ENCODE measurements at regions not wholly inside any gene's neighbourhood (a gene's known extent, or its start where the extent isn't known, plus 50 kb on each side); places are given as distances from the start of the nearest gene placed in this dataset.

DNA sequence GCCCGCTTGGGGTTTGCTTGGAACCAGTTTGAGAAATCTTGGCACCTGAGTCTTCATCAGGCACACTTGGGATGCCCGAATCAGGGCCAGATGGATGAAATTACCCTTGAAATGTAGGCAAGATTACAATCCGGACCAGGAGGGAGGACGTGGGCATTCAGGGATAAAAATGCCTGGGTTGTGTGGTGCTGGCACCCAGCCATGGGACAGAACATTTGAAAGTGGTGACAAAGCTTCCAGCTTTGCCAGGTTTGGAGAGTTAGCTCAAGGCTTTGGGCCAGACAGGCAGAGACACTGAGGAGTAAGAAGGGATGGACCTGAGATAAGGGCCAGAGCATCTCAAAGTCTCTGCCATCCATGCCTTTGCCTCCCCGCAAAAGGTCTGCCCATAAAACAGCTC lies 182.2 kb downstream of the TTC32 start:
- DNase-seq = no peak

DNA sequence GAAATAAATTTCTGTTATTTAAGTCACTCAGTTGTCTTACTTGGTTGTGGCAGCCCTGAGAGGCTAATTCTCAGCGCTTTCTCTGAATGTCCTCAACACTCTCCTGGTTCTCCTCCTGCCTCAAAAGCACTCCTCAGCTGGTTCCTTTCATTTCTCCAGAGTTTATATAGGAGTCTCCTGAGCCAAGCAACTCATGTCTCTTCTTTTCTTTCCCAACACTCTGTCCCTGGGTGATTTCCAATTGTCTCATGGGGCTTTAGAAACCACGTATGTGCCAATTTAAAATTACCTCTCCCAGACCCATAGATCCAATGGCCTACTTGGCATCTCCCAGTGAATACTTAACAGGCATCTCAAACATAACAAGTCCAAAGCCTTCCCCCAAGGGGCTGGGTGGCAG lies 184.3 kb downstream of the TTC32 start:
- no peak for DNase-seq

DNA sequence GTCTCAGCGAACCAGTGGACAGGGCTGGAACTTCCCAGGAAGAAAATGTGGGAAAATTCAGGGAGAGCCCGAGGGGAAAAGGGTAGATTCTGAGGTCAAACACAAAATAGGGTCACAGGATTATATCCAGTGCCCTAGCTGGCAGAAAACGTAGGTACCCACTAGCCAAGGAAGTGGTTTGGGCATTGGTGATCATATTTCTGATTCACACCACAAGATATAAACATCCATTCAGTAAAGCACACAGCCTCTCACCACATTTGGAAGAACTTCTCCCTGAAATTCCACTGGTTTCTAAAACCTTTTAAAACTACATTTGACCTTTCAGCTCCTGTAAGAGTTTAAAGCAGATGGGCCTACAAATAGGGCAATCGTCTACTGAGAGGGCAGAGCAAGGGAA lies 186.9 kb downstream of the TTC32 start:
- DNase-seq = no peak

GRCh38 chr2:19712850-19713249 lies 188.9 kb downstream of the TTC32 start:
- DNase-seq = no peak

- DNase-seq = no peak
Observed at GRCh38 chr2:19711470-19712372, 190.1 kb downstream of the TTC32 start.

GRCh38 chr2:19710230-19710629 lies 191.6 kb downstream of the TTC32 start:
- no peak for DNase-seq

GRCh38 chr2:19709553-19709952 lies 192.2 kb downstream of the TTC32 start:
- DNase-seq = no peak

DNA sequence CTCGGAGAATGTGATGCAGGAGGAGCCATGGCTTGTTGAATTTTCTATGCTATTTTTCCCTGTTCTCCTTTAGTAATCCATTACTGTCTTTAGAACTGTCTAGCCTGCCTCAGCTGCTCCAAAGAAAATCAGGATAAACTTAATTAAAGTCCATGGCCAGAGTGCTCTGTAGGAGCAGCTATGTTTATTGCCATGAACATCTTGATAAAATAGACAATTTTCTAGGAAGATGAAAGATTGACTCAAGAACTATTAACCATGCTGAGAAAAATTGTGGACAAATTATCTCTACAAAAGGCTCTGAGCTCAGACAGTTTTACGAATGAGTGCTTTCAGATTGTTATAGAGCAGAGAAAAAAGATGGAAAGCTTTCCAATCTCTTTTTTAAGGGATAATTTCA lies 193.0 kb downstream of the TTC32 start:
- no peak for DNase-seq

DNA sequence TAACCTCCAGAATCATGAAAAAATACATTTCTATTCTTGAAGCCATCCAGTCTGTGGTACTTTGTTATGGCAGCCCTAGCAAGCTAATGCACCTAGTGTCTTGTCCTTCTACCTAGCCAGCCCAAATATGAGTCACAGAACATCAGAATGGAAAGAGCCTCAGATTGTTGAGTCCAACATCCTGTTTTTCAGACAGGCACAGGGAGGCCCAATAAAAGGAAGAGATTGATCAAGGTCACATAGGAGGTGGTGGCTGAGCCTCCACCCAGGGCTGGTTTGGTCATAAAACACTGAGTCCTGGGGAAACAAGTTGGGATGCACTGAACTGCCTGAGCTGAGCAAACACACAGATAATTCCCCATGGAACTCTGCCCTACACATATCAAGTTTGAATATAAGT lies 195.5 kb downstream of the TTC32 start:
- no peak for DNase-seq

- no peak for DNase-seq
Observed at GRCh38 chr2:19702267-19702666, 199.5 kb downstream of the TTC32 start.

DNA sequence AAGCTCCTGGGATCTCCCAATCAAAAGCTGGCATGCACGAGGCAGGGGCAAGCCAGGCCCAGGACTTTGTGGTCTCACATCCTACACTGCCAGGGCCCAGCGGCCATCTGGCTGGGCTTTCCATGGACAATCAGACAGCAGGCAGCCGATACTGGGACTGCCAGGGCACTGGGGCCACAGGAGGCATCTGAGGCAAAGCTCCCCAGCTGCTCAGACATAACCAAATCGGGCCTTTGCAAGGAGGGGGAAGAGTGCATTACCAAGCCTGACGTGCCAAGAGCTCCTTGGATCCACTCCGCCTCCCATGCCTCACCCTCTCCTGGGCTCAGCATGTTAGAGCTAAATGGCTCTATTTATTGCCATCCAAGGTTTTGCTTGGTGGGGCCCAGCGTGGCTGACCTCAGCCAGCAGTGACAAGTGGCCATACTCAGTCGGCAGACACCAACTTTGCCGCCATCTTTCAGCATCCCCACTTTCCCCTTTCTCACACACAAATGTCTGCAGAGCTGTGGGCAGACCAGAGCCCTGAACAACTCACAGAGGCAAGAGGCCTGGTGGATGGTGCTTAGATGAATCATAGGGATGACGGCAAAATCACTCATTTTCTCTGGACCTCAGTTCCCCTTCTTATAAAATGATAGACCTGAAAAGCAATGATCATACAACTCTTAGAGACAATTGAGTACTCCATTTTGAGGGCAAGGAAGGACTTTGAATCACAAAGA lies 200.8 kb downstream of the TTC32 start:
- no peak for DNase-seq

GRCh38 chr2:19697131-19697530 lies 204.7 kb downstream of the TTC32 start:
- DNase-seq = no peak

DNA sequence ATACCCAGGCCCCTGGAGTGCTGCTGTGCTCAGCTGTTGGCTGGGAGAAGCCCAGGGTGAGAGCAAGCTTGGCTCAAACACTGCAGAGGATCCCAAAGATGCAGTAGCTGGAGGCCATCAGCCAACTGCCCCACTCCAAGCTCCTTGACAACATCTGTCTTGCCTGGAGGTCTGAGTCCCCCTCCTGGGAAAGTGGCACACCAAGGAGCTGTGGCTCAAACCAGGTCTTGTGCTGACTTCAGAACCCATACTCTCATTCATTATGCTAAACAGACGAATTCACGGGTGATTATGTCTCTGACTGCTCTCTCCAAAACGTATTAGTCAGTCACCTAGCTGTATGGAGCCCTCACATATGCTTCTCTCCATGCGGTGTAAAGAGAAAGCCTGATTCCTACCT lies 206.1 kb downstream of the TTC32 start:
- no peak for DNase-seq

- no peak for DNase-seq
Observed at GRCh38 chr2:19691892-19692291, 209.9 kb downstream of the TTC32 start.

- DNase-seq = no peak
Observed at GRCh38 chr2:19690429-19690828, 211.4 kb downstream of the TTC32 start.

DNA sequence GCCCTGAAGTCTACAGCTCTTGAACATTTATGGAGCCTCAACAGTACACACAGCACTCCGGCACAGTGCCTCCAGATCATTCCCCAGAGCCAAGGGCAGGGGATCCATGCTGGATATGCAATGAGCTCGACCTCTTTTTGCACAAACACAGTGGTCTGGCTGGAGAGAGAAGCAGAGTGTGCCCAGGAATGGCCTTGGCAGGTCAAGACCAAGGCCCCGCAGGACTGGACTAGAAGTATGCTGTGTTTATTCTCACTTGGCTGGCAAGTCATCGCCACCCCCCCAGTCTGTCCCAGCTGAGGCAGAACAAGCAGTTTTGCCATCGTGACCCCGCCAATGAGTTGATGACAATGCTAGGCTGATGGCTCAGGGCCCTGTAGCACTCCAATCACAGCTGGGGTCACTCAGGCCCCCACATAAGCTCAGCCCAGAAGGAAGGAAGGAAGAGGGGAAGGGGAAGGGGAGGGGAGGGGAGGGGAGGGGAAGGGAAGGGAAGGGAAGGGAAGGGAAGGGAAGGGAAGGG lies 212.1 kb downstream of the TTC32 start:
- DNase-seq = no peak

DNA sequence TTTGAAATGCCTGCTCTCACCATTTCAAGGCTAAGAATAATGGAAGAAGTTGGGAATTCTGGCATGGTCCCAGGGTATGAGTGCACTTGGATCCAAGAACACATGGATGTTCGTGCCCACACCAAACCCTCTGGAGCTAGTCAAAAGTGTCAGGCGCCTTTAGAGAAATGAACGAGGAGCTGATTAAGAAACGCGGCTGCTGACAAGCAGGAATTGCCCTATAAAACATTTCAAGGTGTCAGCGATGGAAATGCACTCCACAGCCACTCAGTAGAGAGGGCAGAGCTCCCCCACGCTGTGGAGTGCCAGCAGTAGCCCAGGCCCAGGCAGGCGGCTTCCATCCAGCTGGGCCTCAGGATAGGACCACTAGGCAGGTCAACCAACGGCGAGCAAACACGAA lies 213.7 kb downstream of the TTC32 start:
- DNase-seq = no peak

- DNase-seq = no peak
Observed at GRCh38 chr2:19687017-19687659, 214.6 kb downstream of the TTC32 start.

DNA sequence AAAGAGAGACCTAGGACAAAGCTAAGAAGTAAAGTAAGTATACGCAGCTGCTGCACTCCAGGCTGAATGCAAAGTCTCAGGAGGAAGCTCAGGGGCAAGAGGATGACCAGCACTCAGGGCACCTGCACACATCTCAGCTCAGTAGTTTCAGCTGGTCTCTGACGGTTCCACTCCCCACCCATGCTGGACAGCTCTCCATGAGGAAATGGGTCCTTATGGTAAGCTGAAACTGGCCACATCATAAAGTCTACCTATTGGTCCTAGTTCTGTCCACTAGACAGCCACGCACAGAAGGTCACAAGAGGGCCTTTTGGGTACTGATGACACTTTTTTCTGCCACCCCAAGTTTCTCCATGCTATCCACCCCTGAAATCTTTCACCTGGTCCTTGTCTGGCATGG lies 215.3 kb downstream of the TTC32 start:
- DNase-seq = no peak

- no peak for DNase-seq
Observed at GRCh38 chr2:19685731-19686130, 216.1 kb downstream of the TTC32 start.

DNA sequence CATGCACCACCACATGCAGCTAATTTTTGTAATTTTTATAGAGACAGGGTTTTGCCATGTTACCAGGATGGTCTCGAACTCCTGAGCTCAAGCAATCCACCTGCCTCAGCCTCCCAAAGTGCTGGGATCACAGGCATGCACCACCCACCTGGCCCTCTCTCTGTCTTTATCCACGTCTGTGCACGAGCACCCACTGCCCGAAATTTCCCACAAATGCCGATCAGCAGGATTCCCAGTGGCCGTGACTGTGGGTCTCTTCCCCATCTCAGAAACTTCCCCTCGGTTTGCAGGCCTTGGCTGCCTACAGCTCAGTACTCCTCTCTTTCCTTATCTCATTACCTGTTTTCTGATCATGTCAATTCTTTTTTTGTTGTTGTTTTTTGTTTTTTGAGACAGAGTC lies 217.3 kb downstream of the TTC32 start:
- no peak for DNase-seq

DNA sequence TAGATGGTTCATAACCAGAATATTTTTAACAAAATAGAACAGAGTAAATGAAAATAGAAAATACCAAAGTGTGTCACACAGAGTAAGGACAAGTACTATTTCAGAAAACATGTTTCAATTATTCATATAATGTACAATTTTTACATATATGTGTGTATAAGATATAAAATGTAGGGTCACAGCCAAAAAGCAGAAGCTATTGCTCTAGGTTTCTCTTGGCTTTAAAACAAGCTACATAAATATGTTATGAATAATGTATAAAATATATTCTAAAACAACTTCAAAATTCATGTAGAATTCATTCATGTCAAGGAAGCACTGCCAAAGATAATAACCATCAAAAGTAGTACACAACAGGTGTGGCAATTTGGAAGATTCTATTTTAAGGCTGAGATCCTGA lies 218.2 kb downstream of the TTC32 start:
- DNase-seq = no peak

DNA sequence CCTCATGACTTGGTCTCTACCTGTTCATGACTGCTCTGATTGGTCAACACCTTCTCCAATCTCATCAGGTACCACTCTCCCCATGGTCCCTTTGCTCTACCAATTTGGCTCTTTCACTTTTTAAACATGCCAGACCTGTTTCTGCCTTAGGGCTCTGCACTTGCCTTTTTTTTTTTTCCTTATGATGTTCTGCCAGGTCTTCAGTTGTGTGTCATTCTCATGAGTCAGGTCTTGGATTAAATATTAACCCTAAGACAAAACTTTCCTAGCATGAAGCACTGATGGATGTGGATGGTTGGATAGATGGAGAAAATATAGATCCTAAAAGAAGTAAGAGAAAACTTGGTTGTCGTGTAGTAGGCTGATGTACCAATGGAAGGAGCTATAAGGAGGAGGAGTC lies 219.3 kb downstream of the TTC32 start:
- no peak for DNase-seq
